ENCODE measurements at regions not wholly inside any gene's neighbourhood (a gene's known extent, or its start where the extent isn't known, plus 50 kb on each side); places are given as distances from the start of the nearest gene placed in this dataset.
A peak's percentile ranks its signal among the peaks of the same experiment; 100 is the strongest.
"Not testable (repeated sequence)": the region's sequence is repeated elsewhere in the genome, so short reads cannot be mapped to it uniquely, and the experiment has no call there.

DNA sequence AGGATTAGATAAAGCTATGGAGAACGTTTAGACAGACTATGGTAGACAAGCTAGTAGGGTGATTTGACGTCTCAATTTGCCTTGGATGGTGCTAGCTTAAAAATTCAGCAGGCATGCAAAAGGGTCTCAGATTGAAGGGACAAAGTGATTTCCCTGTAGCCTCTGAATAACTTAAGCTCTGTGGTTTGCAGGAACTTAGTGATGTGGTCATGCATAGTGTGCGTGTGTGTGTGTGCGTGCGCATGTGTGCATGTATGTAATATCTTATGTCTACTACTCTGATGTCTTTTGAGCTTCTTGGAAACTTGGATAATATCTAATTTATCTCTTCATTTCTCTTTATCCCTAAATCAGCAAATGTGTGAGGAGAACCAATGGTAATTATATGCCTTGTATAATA is 183.6 kb upstream of the TNC start:
- DNase-seq (ENCODE audit: low spot score): no peak

DNA sequence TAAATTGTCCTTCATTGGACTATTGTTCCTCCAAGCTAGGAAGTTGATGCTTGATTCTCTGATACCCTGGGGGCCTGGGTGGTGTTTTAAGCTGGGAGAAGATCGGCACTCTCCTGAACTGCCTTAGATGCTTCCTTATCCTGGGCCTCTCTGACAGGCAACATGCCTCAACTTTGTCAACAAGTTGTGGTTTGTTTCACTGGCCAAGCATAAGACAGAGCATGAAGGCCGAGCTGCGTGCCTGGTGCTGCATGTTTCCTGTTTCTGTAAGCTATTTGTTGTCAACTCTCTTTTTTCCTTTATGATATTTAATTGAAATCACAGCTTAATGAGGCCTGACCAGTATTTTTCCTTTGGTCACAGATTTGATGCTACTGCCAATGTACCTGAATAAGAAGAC is 187.6 kb upstream of the TNC start:
- DNase-seq (ENCODE audit: low spot score): peak; percentile 14

DNA sequence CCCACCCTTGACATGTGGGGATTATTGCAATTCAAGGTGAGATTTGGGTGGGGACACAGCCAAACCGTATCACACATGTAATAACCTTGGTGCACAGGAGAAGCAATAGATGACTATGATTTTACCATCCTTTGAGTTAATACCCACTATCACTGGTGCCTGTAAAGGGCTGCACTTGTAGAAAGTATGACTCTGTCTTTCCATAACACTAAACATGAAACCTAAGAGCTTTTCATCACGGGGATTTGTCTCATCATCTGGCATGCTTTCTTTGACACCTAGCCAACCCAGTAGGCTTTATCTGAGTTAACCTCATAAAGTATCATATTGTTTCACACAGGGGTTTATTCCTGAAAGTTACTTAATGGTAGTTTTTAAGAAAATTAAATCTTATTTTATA is 188.9 kb upstream of the TNC start:
- no peak for DNase-seq (ENCODE audit: low spot score)

DNA sequence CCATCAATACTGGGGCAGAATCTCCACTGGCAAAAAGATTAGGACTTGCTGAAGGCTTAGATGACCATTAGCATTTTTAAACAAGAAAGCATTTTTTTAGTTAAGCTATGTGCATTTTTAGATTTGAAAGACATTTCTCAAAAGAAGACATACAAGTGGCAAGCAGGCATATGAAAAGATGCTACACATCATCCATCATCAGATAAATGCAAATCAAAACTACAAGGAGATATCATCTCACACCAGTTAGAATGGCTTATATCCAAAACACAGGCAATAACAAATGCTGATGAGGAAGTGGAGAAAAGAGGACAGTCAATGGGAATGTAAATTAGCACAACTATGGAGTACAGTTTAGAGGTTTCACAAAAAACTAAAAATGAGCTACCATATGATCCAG is 195.6 kb upstream of the TNC start:
- no peak for DNase-seq (ENCODE audit: low spot score)

DNA sequence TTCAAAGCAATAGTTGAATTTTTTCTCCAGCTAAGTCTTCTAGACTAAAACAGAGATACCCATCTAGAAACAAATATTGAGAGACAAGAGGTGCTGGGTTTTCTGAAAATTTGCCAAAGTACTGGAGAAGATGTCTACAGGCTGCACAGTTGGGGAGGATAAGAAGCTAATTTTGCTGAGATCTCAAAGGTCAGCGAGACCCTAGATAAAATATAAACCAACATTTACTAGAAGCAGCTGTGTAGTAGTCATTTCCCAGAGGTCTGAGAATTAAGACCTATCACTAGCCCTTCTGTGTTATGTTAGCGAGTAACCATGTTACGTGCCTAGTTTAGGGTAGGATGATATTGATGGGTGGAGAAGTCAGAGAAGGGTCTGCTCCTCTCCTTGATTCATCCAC is 208.5 kb upstream of the TNC start:
- no peak for DNase-seq (ENCODE audit: low spot score)

DNA sequence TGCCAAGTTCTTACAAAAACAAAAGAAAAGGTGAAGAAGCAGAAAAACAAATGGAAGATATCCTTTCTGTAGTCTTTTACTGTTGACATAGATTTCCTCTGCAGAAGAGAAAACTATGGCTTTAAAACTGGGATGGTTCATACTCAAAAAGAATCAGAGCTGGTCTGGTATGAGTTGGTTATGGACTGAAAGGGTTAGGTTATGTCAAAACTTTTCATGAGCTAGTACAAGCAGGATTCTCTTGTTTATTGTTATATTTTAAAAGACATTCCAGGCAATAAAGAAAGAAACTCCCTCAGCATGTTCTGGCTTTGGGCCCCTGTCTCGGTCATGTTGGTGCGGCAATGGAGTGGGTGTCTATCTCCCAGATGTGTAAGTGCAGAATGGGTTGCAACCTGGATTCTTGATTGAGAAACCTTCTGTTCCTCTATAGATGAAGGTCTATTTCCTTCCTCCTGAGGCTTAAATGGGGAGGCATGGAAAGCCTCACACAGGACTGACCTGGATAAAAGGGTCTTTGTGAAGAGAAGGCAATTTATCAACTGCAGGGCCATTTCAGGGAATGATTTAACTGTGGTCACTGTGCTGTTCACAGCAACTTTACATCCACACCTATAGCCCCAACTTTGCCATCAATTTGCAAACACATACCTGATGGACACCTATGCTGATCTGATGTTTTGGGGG is 209.6 kb upstream of the TNC start:
- DNase-seq (ENCODE audit: low spot score): no peak

DNA sequence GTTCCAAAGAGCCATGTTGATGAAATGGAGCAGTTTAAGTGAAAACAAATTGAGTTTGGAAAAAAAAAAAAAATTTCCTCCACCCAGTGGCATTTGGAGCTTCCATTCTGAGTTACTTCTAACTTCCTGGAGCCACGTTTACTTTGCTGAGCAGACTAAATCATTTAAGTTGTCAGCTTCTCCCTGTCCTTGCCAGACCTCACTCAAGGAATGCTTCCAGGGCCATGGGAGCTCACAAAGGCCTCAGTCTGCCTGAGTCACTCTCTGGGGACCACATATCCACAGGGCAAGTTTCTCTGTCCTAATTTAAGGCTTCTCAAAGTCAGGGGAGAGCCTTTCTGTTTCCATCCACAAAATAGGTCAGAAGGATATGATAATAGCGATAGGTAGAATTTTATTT is 210.3 kb upstream of the TNC start:
- DNase-seq (ENCODE audit: low spot score): peak; percentile 44

DNA sequence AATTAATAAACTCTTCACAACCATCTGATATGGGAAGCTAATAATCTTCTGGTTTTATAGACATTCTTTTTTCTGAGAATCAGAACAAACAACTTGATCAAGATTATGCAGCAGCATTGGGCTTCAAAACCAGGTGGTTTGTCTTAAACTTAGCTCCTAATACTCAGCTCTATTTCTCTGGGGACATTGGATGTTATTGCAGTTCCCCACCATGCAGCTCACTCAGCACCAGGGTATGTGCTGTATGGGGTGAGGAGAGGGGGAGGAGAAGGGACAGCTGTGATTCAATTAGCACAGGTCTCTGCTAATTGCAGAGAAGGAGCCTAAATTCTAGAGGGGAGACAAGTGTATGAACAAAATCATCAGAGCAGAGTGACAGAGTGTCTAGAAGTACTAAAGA is 210.7 kb upstream of the TNC start:
- DNase-seq (ENCODE audit: low spot score): no peak

DNA sequence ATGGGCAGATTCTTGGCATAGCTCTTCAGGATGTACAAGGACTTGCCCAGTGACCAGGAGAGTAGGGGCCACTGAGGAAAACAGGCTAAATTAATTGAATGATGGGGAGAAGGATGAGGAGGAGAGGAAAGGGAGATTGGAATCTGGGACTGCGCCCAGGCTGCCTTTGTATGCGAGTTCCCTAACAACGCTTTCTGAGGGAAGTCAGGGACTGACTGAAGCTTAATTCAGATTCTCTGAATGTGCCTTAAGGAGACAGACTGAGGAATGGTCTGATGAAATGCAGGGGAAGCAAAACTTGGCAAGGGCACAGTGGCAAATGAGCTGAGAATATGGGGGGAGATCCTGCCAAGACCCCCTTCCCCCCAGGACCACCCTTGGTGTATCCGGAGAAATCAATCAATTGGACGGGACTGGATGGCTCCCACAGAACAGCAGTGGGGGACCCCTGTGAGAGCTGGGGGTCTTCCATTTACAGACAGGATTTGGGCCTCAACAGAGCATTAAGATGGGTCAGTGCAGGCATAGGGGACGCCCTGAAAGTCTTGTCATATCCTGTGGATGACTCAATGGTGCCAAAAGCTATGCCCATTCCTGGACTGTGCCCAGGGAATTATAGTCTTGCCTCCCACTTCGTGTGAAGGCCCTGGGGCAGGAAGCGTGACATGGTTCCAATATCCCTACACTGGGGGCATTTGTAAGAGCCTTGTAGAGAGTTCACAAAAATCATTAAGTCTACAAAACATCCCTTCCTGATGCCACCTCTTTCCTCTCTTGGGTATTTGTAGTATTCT is 215.5 kb upstream of the TNC start:
- peak; percentile 44 for DNase-seq (ENCODE audit: low spot score)

DNA sequence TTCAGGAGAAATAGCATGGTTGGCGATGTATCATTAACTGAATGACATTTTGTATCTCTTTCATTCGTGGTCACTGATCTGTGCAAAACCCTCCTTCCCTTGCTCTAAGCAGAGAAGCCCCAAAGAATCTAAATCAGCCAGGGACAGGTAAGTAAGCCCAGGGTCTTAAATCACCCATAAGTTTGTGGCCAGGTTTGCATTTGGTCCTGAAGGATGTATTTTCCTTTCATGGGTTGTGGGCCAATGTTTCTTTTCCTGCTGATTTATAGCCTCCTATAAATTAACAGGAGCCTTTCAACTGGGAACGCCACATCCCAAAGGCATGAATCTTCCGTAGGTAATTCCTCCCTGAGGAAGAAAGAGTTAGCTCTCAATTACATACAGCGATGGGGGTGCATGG is 217.5 kb upstream of the TNC start:
- no peak for DNase-seq (ENCODE audit: low spot score)

DNA sequence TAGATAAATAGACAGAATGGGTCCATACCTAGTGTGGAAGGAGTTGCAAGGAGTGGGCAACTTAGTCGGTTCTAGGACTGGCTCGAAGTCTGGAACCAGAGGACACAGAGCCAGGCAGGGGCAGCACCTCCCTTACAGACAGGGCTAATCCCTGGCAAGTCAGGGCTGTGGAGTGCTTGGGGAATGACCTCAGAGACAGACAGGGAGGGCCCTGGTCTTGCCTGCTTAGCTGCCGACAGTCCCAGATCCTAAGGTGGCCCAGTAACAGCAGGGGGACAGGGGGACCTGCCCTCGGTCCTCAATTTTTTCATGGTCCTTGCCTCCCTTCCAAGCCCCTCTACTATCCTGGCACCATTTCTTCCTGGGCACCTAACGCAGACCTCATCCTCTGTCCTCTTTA is 222.4 kb upstream of the TNC start:
- no peak for DNase-seq (ENCODE audit: low spot score)

DNA sequence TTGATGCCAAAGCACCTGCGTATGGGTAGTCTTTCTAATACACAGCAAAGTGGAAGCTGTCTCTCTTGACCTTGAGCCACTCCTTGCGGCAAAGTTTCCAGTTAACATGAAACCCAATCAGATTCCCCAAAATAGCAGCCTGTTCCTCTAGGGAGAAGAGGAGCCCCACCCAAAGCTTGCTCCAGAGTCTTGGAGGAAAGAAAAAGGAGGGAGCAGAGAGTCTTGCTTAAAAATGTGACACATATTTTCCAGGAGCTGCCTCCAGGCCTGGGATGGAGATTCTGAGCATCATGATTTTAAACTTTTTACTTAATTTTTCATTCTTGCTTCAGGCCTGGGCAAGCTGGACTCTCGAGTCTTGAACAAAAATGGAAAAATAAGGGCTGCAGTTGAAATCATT is 223.5 kb upstream of the TNC start:
- no peak for DNase-seq (ENCODE audit: low spot score)

DNA sequence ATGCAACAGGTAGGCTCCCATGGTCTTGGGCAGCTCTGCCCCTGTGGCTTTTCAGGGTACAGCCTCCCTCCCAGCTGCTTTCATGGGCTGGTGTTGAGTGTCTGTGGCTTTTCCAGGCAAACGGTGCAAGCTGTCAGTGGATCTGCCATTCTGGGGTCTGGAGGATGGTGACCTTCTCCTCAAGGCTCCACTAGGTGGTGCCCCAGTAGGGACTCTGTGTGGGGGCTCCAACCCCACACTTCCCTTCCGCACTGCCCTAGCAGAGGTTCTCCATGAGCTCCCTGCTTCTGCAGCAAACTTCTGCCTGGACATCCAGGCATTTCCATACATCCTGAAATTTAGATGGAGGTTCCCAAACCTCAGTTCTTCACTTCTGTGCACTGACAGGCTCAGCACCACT is 229.8 kb upstream of the TNC start:
- DNase-seq (ENCODE audit: low spot score): not testable (repeated sequence)

DNA sequence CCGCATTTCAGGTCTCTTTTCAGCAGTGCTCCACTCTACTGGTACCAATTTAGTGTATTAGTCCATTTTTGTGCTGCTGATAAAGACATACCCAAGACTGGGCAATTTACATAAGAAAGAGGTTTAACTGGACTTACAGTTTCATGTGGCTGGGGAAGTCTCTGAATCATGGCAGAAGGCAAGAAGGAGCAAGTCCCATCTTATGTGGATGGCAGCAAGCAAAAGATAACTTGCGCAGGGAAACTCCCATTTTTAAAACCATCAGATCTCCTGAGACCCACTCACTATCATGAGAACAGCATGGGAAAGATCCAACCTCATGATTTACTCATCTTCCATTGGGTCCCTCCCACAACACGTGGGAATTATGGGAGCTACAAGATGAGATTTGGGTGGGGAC is 231.0 kb upstream of the TNC start:
- DNase-seq (ENCODE audit: low spot score): not testable (repeated sequence)

DNA sequence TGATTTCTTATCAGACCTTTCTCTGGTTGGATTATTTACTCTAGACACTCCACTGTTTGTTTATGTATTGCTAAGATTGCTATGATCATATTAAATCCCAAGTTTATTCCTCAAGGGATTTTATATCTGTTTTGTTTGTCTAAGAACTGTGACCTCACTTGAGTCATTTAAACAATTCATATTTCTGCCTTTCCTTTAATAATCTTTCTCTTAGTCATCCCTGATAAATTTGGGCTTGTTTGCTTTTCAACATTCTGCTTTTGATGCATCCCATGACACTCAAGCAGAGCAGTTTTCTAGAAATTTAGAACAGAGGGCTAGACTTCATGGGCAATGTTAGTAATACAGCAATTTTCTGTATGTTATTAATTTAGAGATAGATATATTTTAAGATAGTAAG is 231.6 kb upstream of the TNC start:
- no peak for DNase-seq (ENCODE audit: low spot score)

DNA sequence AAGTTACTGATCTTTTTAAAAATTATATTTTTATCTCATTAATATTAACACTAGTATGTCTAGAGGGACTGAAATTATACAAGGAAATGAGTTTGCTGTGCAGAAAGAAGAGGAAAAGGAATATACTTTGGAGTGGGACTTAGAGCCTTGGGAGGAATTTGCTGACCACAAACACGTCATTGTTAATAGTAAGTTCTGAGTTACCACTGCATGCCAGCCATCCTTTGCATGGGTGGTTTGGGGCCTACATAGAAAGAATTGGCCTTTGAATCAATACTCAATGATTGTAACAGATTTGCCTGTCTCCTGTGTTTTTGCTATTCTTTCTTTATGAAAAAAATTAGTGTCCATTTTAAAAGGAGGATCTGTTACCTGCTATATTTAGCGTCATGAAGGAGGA is 232.6 kb upstream of the TNC start:
- no peak for DNase-seq (ENCODE audit: low spot score)

DNA sequence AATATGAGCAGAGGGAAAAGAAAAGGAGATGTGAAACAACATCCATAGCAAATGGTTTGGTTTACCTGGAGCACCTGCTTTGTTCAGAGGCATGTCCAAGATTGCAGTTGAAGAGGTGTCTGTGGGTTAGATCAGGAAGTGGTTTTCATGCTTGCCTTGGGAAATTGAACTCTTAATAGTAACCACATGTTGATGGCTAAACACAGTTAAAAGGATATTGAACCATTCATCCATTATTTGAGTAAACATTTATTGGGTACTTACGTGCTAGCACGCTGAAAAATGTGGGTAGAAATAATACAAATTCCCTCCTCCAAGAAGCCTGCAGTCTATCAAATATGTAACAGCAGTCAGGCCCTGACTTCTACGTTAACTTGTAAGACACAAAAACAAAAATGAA is 235.7 kb upstream of the TNC start:
- DNase-seq (ENCODE audit: low spot score): no peak

DNA sequence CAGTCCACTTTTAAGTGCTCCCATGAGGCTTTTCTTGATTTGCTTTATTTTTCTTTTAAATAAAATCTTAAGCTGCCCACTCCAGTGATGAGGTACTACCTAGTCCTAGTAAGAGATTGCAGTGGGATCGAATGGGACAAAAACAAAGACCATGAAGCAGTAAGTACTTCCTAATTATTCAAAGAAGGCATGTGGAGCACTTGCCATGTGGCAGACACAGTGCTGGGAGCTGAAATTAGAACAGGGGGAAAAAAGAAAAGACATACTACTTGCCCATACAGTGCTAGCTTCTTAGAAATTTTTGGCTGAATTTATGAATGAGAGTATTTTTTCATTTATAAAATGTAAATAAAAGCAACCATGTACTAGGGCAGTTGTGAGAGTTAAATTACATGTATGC is 239.9 kb upstream of the TNC start:
- no peak for DNase-seq (ENCODE audit: low spot score)

DNA sequence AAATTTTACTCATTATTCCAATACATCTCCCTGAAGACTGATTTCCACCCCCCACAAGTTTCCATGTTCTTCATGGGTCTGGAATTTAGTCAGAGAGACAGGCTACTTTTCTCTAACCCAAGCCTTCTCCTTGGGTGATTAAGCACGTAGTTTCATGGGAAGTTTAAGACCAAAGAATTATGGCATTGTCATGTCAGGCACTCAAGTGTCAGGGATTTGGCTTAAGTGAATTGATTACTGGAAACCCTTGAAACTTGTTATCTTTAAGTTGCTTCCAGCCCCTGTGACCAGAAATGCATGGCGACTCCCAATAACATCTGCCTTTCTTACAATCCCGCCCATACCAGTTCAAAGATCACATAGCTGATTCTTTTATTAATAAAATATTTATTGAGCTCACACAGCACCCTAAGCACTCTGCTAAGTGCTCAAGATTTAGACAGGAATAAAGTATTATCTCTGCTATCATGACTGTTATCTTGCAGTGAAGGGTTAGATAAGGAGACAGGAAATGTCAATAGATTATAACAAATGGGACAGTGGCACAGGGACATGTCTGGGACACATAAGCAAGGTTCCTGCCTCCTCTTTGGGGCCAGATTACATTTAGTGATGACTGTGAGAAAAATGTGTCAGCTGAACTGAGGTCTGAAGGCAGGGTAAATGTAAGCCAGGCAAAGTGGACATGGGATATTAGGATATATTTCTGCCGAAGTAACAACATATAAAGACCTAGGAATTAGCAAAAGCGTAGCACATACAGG is 241.2 kb upstream of the TNC start:
- DNase-seq (ENCODE audit: low spot score): no peak

DNA sequence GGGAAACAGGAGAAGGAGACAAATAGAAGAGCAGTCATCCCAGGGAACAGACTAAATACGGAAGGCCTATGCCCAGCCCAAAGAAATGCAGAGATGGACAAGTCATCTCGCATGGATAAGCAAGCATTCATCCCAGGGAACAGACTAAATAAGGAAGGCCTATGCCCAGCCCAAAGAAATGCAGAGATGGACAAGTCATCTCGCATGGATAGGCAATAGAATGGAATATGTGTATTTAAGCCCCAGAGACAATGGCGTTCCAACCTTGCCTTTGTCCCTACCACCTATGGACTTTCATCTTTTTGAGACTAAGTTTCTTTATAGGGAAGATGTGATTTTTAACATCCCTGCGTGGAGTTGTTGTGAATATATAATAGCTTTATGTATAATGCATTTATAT is 242.2 kb upstream of the TNC start:
- no peak for DNase-seq (ENCODE audit: low spot score)

DNA sequence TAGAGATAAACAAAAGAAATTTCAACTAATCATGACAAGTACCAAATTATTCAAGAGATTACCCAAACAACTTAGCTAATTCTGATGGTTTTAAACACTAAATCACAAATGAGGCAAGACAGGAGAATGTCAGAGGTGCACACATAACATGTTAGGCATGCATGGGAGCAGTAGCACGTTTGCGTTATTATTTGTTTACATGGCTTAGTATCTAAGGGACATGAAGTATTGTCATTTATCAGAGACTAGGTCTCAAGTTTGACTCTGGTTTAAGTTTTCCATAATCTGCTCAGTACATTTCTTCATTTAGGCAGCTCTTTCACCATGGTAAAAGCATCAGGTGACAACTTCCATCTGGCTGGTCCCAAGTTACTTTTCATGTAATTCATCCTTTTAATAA is 244.1 kb upstream of the TNC start:
- no peak for DNase-seq (ENCODE audit: low spot score)

DNA sequence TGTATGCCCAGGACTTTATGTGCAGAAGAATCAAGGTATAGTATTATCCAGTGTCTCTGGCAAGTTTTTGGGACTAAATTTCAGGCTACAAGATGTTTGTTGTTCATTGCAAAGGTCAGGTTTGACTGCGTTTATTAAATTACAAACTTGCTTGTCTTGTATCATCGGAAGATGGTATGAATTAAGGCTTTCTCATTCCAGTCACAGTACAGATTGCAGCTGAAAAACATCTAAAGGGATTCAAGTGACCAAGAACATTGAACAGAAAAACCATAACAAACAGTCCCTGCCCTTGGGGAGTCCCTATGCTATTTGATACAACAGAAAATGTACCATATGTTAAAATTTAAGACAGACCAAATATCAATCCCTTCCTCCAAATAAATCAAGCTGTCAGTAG is 244.7 kb upstream of the TNC start:
- DNase-seq (ENCODE audit: low spot score): no peak

DNA sequence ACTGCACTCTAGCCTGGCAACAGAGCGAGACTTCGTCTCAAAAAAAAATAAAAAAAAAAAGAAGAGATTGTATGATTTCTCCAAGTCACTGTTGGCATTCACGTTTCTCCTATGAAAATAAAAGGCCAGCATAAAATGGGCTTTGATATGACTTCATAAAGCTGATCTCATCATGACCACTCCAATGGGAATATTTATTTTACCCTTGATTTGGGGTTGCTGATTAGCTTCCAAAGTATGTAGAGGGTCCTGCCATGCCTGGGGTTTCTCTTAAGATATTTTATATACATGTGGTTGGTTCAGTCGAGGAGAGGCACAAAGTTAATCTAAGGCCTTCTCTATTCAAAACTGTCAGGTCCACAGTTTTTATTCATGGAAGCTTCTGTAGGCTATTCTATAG is 247.0 kb upstream of the TNC start:
- DNase-seq (ENCODE audit: low spot score): no peak
